Smooth muscle cell (in vitro differentiated cells): ENCODE measurements at regions not wholly inside any gene's neighbourhood (a gene's known extent, or its start where the extent isn't known, plus 50 kb on each side); places are given as distances from the start of the nearest gene placed in this dataset.
A peak's percentile ranks its signal among the peaks of the same experiment; 100 is the strongest.

ENCODE experiments used
- DNase-seq: peaks from one replicate; lab custom pipeline; 2025; ENCODE audit not compliant: unreplicated experiment; lab: John Stamatoyannopoulos, UW
- H2AFZ ChIP-seq: fragments of 200-600 bp; sonication (generic); 2 replicates; pipeline ENCODE4 v1.6.0; 2016; ENCODE audit warnings: antibody characterized with exemption, low read depth, mild to moderate bottlenecking
- H3F3A ChIP-seq: fragments of 200-600 bp; sonication (generic); 2 replicates; pipeline ENCODE4 v1.6.0; 2017; ENCODE audit warnings: antibody characterized with exemption, low read depth
- H3K27ac ChIP-seq: fragments of 200-600 bp; sonication (generic); 2 replicates; pipeline ENCODE4 v1.5.1; 2016; ENCODE audit warnings: low read depth, mild to moderate bottlenecking
- H3K27me3 ChIP-seq: fragments of 200-600 bp; sonication (generic); 2 replicates; pipeline ENCODE4 v1.6.1; 2016; ENCODE audit warnings: low read depth, mild to moderate bottlenecking
- H3K36me3 ChIP-seq: fragments of 200-600 bp; sonication (generic); 2 replicates; pipeline ENCODE4 v1.5.1; 2016; ENCODE audit warnings: low read depth
- H3K4me1 ChIP-seq: fragments of 200-600 bp; sonication (generic); 2 replicates; pipeline ENCODE4 v1.5.1; 2016; ENCODE audit warnings: low read depth
- H3K4me2 ChIP-seq: fragments of 200-600 bp; sonication (generic); 2 replicates; pipeline ENCODE4 v1.6.0; 2016; ENCODE audit warnings: mild to moderate bottlenecking
- H3K4me3 ChIP-seq: fragments of 200-600 bp; sonication (generic); 2 replicates; pipeline ENCODE4 v1.5.1; 2016; ENCODE audit warnings: mild to moderate bottlenecking
- H3K79me2 ChIP-seq: fragments of 200-600 bp; sonication (generic); 2 replicates; pipeline ENCODE4 v1.6.0; 2016; ENCODE audit warnings: low read depth, mild to moderate bottlenecking
- H3K9ac ChIP-seq: fragments of 200-600 bp; sonication (generic); 2 replicates; pipeline ENCODE4 v1.6.0; 2016; ENCODE audit warnings: low read depth
- H3K9me3 ChIP-seq: fragments of 200-600 bp; sonication (generic); replicated peaks from 2 replicates; pipeline ENCODE4 v1.5.1; 2016; ENCODE audit warnings: low read depth
- H4K20me1 ChIP-seq: fragments of 200-600 bp; sonication (generic); 2 replicates; pipeline ENCODE4 v1.6.0; 2016; ENCODE audit warnings: low read depth
- WGBS: methylation state at CpG from one replicate; pipeline ENCODE4 v1.1.7; 2016; ENCODE audit warnings: low lambda C conversion rate; 5-methylcytosine and 5-hydroxymethylcytosine counted together
- TF ChIP-seq, protein P1 (sequence below): fragments of 200-600 bp; sonication (generic); IDR thresholded peaks from 2 replicates; pipeline ENCODE4 v1.5.1; 2017; ENCODE audit warnings: borderline replicate concordance, mild to moderate bottlenecking, antibody characterized with exemption; ENCODE audit not compliant: insufficient read depth, poor library complexity, severe bottlenecking

DNA sequence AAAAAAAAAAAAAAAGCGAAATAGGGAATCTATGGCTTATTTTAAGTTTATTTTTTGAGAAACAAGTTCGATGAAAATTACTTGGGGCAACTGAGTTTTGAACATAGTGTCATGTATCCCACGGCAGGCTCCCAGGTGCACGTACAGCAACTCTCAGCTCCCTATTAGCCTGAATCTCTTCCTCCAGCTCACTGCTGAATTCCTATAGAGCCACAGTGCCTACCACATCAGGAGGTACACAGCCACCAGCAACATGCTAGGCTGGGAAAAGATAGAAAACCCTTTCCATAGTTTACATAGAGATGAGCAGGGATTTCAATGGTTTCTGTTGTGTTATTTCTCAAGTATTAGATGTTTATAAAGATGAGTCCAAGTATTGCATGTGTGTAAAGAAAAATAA is 115.9 kb upstream of the RGMB start:
- Histone ChIP-seq H3K36me3 (no peaks in the 10 kb centered on the region), H3F3A (no peaks in the 10 kb centered on the region), H3K27ac (no peak overlapping the region), H3K27me3 (no peaks in the 10 kb centered on the region), H3K4me3 (no peak overlapping the region), H3K9me3 (no peaks in the 10 kb centered on the region), H2AFZ (no peak overlapping the region), H3K79me2 (no peaks in the 10 kb centered on the region), H3K4me1 (peaks cover 24% of the 10 kb centered on the region), H3K4me2 (no peak overlapping the region), H3K9ac (no peak overlapping the region), H4K20me1 (no peaks in the 10 kb centered on the region)
- 85% methylated on average over 4 of the region's 4 CpGs for WGBS
- DNase-seq = no peak
- TF ChIP-seq, protein P1, sequence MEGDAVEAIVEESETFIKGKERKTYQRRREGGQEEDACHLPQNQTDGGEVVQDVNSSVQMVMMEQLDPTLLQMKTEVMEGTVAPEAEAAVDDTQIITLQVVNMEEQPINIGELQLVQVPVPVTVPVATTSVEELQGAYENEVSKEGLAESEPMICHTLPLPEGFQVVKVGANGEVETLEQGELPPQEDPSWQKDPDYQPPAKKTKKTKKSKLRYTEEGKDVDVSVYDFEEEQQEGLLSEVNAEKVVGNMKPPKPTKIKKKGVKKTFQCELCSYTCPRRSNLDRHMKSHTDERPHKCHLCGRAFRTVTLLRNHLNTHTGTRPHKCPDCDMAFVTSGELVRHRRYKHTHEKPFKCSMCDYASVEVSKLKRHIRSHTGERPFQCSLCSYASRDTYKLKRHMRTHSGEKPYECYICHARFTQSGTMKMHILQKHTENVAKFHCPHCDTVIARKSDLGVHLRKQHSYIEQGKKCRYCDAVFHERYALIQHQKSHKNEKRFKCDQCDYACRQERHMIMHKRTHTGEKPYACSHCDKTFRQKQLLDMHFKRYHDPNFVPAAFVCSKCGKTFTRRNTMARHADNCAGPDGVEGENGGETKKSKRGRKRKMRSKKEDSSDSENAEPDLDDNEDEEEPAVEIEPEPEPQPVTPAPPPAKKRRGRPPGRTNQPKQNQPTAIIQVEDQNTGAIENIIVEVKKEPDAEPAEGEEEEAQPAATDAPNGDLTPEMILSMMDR = no peak

DNA sequence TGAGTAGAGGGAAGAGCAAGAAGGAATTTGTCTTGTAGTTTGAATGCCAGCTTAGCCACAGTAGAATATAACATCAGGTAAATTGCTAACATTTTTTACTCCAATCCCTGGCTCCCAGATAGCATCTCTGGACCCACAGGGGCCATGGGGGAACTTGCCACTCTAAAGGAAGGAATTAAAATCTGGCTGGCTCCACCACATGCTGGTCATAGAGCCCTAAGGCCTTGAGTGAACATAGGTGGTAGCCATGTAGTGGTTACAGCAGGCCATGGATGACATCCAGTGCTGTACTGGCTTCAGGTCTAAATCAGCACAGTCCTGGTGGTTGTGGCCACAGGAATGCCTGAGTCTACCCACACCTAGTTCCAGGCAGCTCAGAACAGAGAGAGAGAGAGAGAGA is 109.9 kb upstream of the RGMB start:
- Histone ChIP-seq H2AFZ (no peak overlapping the region), H3K79me2 (no peaks in the 10 kb centered on the region), H4K20me1 (no peaks in the 10 kb centered on the region), H3K36me3 (no peaks in the 10 kb centered on the region), H3K9me3 (no peaks in the 10 kb centered on the region), H3K9ac (no peak overlapping the region), H3K27me3 (no peaks in the 10 kb centered on the region), H3K4me2 (no peak overlapping the region), H3K4me1 (no peaks in the 10 kb centered on the region), H3F3A (no peaks in the 10 kb centered on the region), H3K4me3 (no peak overlapping the region), H3K27ac (no peak overlapping the region)
- no peak for DNase-seq
- TF ChIP-seq, protein P1 = no peak

DNA sequence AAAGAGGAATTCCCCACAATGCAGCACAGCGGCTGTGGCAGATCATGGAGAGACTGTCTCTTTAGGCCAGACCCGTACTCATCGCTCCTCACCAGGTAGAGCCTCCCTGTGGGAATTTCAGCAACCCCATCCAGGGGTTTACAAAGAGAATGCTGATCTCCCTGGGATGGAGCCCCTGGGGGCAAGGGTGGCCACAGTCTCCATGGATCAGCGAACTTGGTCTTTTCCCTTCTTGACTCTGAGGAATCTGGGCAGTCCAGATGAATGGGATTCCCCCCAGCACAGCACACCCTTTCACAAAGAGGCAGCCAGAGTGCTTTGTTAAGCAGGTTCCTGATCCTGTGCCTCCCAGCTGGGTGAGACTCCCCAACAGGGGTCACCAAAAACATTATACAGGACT is 108.7 kb upstream of the RGMB start:
- no peak overlapping the region for H3K27ac ChIP-seq
- 100% methylated on average over 4 of the region's 4 CpGs for WGBS
- no peaks in the 10 kb centered on the region for H3K4me1 ChIP-seq
- TF ChIP-seq, protein P1 = no peak
- no peak for DNase-seq
- no peaks in the 10 kb centered on the region for H4K20me1 ChIP-seq
- no peak overlapping the region for H2AFZ ChIP-seq
- no peaks in the 10 kb centered on the region for H3K36me3 ChIP-seq
- H3K79me2 ChIP-seq = no peaks in the 10 kb centered on the region
- no peak overlapping the region for H3K4me3 ChIP-seq
- H3K9me3 ChIP-seq = no peaks in the 10 kb centered on the region
- no peak overlapping the region for H3K4me2 ChIP-seq
- no peaks in the 10 kb centered on the region for H3K27me3 ChIP-seq
- H3K9ac ChIP-seq = no peak overlapping the region
- no peaks in the 10 kb centered on the region for H3F3A ChIP-seq

DNA sequence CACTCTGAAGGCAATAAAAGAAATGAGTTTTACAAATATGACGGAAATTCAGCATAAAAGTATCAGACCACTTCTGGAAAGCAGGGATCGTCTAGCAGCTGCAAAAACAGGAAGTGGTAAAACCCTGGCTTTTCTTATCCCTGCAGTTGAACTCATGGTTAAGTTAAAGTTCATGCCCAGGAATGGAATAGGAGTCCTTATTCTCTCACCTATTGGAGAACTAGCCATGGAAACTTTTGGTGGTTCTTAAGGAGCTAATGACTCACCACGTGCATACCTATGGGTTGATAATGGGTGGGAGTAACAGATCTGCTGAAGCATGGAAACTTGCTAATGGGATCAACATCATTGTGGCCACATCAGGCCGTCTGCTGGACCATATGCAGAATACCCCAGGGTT is 93.5 kb upstream of the RGMB start:
- no peaks in the 10 kb centered on the region for H3K36me3 ChIP-seq
- H3K27me3 ChIP-seq = no peaks in the 10 kb centered on the region
- no peaks in the 10 kb centered on the region for H4K20me1 ChIP-seq
- DNase-seq = no peak
- TF ChIP-seq, protein P1 = no peak
- peak overlapping the region; percentile 19 for H3K4me2 ChIP-seq
- 56% methylated on average over 4 of the region's 4 CpGs for WGBS
- H3K27ac ChIP-seq = no peak overlapping the region
- no peaks in the 10 kb centered on the region for H3F3A ChIP-seq
- H2AFZ ChIP-seq = no peak overlapping the region
- no peaks in the 10 kb centered on the region for H3K79me2 ChIP-seq
- H3K9ac ChIP-seq = no peak overlapping the region
- H3K4me1 ChIP-seq = no peaks in the 10 kb centered on the region
- H3K4me3 ChIP-seq = no peak overlapping the region
- no peaks in the 10 kb centered on the region for H3K9me3 ChIP-seq
